ENCODE measurements at regions not wholly inside any gene's neighbourhood (a gene's known extent, or its start where the extent isn't known, plus 50 kb on each side); places are given as distances from the start of the nearest gene placed in this dataset.

DNA sequence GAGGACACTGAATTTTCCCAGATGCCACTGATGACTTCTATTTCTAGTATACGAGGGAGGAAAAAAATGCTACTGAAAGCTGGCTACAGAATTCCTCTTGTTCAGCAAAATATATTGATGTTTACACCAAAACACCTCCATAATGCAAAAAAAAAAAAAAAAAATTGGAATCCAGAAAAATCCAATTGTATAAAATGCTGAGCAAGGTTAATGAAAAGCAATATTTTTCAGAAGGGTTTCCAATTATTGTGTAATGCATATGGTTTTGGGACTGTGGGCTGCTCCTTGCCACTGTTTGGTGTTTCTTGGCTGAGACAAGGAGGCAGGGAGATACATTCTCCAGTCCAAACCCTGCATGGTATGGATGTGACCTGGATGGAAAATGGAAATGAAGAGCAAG lies 83.8 kb downstream of the LSM5 start:
- DNase-seq (ENCODE audit: low spot score): no peak
- Histone ChIP-seq H3K36me3 (ENCODE audit: control insufficient read depth in 4 of 4, insufficient read depth in 3 of 4, low read depth in 1 of 4, low read length in 3 of 4) (no peaks in the 10 kb centered on the region), H3K4me1 (ENCODE audit: control insufficient read depth in 4 of 4, insufficient read depth in 4 of 4, low read length in 3 of 4) (no peaks in the 10 kb centered on the region), H3K4me3 (ENCODE audit: low read depth in 1 of 3, low read length in 3 of 3) (no peak overlapping the region), H3K9ac (ENCODE audit: low read depth in 1 of 2, low read length in 2 of 2) (no peak overlapping the region), H3K27me3 (ENCODE audit: control insufficient read depth in 4 of 4, insufficient read depth in 4 of 4, low read length in 3 of 4) (no peaks in the 10 kb centered on the region), H3K27ac (ENCODE audit: low read depth in 1 of 2, low read length in 2 of 2) (no peak overlapping the region), H3K9me3 (ENCODE audit: control insufficient read depth in 4 of 4, low read length in 3 of 4) (no peaks in the 10 kb centered on the region)
- TF ChIP-seq JUND (IDR thresholded peaks at IDR 0.05): no peak
- TF ChIP-seq, protein P1, sequence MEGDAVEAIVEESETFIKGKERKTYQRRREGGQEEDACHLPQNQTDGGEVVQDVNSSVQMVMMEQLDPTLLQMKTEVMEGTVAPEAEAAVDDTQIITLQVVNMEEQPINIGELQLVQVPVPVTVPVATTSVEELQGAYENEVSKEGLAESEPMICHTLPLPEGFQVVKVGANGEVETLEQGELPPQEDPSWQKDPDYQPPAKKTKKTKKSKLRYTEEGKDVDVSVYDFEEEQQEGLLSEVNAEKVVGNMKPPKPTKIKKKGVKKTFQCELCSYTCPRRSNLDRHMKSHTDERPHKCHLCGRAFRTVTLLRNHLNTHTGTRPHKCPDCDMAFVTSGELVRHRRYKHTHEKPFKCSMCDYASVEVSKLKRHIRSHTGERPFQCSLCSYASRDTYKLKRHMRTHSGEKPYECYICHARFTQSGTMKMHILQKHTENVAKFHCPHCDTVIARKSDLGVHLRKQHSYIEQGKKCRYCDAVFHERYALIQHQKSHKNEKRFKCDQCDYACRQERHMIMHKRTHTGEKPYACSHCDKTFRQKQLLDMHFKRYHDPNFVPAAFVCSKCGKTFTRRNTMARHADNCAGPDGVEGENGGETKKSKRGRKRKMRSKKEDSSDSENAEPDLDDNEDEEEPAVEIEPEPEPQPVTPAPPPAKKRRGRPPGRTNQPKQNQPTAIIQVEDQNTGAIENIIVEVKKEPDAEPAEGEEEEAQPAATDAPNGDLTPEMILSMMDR (IDR thresholded peaks at IDR 0.05; ENCODE audit: low read depth, low read length, missing input control): no peak
- TF ChIP-seq GABPA (IDR thresholded peaks at IDR 0.05 in 1 of 2, conservative IDR thresholded peaks at IDR 0.05 in 1 of 2): no peak
- TF ChIP-seq, protein P2, sequence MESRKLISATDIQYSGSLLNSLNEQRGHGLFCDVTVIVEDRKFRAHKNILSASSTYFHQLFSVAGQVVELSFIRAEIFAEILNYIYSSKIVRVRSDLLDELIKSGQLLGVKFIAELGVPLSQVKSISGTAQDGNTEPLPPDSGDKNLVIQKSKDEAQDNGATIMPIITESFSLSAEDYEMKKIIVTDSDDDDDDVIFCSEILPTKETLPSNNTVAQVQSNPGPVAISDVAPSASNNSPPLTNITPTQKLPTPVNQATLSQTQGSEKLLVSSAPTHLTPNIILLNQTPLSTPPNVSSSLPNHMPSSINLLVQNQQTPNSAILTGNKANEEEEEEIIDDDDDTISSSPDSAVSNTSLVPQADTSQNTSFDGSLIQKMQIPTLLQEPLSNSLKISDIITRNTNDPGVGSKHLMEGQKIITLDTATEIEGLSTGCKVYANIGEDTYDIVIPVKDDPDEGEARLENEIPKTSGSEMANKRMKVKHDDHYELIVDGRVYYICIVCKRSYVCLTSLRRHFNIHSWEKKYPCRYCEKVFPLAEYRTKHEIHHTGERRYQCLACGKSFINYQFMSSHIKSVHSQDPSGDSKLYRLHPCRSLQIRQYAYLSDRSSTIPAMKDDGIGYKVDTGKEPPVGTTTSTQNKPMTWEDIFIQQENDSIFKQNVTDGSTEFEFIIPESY (IDR thresholded peaks at IDR 0.05): no peak
- TF ChIP-seq, protein P3, sequence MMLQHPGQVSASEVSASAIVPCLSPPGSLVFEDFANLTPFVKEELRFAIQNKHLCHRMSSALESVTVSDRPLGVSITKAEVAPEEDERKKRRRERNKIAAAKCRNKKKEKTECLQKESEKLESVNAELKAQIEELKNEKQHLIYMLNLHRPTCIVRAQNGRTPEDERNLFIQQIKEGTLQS (IDR thresholded peaks at IDR 0.05): no peak
- no peak for TF ChIP-seq EGR1 (IDR thresholded peaks at IDR 0.05; ENCODE audit: low read depth in 2 of 2)
- TF ChIP-seq, protein P4, sequence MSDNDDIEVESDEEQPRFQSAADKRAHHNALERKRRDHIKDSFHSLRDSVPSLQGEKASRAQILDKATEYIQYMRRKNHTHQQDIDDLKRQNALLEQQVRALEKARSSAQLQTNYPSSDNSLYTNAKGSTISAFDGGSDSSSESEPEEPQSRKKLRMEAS (IDR thresholded peaks at IDR 0.05): no peak
- TF ChIP-seq, protein P5, sequence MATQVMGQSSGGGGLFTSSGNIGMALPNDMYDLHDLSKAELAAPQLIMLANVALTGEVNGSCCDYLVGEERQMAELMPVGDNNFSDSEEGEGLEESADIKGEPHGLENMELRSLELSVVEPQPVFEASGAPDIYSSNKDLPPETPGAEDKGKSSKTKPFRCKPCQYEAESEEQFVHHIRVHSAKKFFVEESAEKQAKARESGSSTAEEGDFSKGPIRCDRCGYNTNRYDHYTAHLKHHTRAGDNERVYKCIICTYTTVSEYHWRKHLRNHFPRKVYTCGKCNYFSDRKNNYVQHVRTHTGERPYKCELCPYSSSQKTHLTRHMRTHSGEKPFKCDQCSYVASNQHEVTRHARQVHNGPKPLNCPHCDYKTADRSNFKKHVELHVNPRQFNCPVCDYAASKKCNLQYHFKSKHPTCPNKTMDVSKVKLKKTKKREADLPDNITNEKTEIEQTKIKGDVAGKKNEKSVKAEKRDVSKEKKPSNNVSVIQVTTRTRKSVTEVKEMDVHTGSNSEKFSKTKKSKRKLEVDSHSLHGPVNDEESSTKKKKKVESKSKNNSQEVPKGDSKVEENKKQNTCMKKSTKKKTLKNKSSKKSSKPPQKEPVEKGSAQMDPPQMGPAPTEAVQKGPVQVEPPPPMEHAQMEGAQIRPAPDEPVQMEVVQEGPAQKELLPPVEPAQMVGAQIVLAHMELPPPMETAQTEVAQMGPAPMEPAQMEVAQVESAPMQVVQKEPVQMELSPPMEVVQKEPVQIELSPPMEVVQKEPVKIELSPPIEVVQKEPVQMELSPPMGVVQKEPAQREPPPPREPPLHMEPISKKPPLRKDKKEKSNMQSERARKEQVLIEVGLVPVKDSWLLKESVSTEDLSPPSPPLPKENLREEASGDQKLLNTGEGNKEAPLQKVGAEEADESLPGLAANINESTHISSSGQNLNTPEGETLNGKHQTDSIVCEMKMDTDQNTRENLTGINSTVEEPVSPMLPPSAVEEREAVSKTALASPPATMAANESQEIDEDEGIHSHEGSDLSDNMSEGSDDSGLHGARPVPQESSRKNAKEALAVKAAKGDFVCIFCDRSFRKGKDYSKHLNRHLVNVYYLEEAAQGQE (IDR thresholded peaks at IDR 0.05): no peak
- TF ChIP-seq TAF1 (conservative IDR thresholded peaks at IDR 0.05): no peak
- no peak for TF ChIP-seq SP1 (IDR thresholded peaks at IDR 0.05)
- TF ChIP-seq HNF4A (conservative IDR thresholded peaks at IDR 0.05): no peak
- TF ChIP-seq NR2F2 (IDR thresholded peaks at IDR 0.05): no peak
- TF ChIP-seq FOXA1 (IDR thresholded peaks at IDR 0.05): no peak
- no peak for TF ChIP-seq FOXA2 (IDR thresholded peaks at IDR 0.05)
- no peak for TF ChIP-seq RXRA (IDR thresholded peaks at IDR 0.05)
- TF ChIP-seq HNF4G (IDR thresholded peaks at IDR 0.05): no peak
- no peak for TF ChIP-seq YY1 (IDR thresholded peaks at IDR 0.05)
- 0% methylated on average over 1 of the region's 1 CpG for WGBS
